Mammary epithelial cell (primary cell): ENCODE measurements at regions not wholly inside any gene's neighbourhood (a gene's known extent, or its start where the extent isn't known, plus 50 kb on each side); places are given as distances from the start of the nearest gene placed in this dataset.

Experiments
- EZH2 ChIP-seq: IDR thresholded peaks from 2 replicates; pipeline ENCODE4 v1.6.1; 2012; ENCODE audit warnings: low read length, inconsistent platforms, borderline replicate concordance
- TF ChIP-seq, protein P1 (sequence below), 2 donors: IDR thresholded peaks in 1 of 2; conservative IDR thresholded peaks in 1 of 2; 2 replicates each; pipeline ENCODE4 v1.5.1; 2011 to 2012; ENCODE audit warnings: inconsistent platforms in 2 of 2, low read length in 2 of 2, mild to moderate bottlenecking in 2 of 2, control low read depth in 1 of 2, low read depth in 1 of 2; ENCODE audit not compliant: insufficient read depth in 1 of 2; ENCODE audit errors: extremely low read depth in 1 of 2

DNA sequence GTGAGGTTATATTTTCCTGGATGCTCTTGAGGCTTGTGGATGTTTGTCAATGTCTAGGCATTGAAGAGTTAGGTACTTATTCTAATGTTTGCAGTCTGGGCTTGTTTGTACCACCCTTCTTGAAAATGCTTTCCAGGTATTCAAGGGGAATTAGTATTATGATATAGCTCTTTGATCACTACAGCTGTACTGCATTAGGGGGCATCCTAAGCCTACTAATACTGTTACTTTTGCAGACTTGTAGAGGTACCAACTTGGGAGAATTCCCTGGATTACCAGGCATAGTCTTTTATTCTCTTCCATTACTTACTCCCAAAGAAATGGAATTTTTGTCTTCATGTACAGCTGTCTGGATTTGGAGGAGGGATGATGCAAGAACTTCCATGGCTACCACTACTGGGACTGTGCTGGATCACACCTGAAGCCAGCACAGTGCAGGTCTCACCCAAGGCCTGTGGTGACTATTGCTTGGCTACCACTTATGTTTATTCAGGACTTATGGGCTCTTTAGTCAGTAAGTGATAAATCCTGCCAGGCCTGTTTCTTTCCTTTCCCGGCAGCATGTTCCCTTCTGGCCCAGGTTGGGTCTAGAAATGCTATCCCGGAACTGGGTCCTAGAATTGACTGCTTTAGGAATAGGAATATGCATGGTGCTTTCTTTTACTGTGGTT lies 402.9 kb downstream of the IL20RB start:
- TF ChIP-seq, protein P1, sequence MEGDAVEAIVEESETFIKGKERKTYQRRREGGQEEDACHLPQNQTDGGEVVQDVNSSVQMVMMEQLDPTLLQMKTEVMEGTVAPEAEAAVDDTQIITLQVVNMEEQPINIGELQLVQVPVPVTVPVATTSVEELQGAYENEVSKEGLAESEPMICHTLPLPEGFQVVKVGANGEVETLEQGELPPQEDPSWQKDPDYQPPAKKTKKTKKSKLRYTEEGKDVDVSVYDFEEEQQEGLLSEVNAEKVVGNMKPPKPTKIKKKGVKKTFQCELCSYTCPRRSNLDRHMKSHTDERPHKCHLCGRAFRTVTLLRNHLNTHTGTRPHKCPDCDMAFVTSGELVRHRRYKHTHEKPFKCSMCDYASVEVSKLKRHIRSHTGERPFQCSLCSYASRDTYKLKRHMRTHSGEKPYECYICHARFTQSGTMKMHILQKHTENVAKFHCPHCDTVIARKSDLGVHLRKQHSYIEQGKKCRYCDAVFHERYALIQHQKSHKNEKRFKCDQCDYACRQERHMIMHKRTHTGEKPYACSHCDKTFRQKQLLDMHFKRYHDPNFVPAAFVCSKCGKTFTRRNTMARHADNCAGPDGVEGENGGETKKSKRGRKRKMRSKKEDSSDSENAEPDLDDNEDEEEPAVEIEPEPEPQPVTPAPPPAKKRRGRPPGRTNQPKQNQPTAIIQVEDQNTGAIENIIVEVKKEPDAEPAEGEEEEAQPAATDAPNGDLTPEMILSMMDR (conservative IDR thresholded peaks at IDR 0.05 in 1 of 2, IDR thresholded peaks at IDR 0.05 in 1 of 2; ENCODE audit: extremely low read depth in 1 of 2, insufficient read depth in 1 of 2, low read depth in 1 of 2, low read length in 2 of 2), result no peak
- no peak for TF ChIP-seq EZH2
